HepG2 (cell line): ENCODE measurements at regions not wholly inside any gene's neighbourhood (a gene's known extent, or its start where the extent isn't known, plus 50 kb on each side); places are given as distances from the start of the nearest gene placed in this dataset.

ENCODE experiments used
- CAMTA2 ChIP-seq: sonication (generic); formaldehyde crosslinking; IDR thresholded peaks from 2 replicates; pipeline ENCODE4 v1.4.0; 2020; ENCODE audit warnings: mild to moderate bottlenecking, missing genetic modification reagents, borderline replicate concordance
- CBX5 ChIP-seq: sonication (generic); formaldehyde crosslinking; IDR thresholded peaks from 2 replicates; pipeline ENCODE4 v1.4.0; 2020; ENCODE audit warnings: missing genetic modification reagents, borderline replicate concordance
- KLF9 ChIP-seq: IDR thresholded peaks from 2 replicates; pipeline ENCODE4 v1.6.1; 2016; ENCODE audit warnings: low read depth
- NR2F6 ChIP-seq, 2 experiments: IDR thresholded peaks; 2 replicates each; pipeline ENCODE4 v1.6.1; 2016; ENCODE audit warnings: antibody characterized with exemption in 1 of 2, mild to moderate bottlenecking in 1 of 2
- PPARG ChIP-seq: conservative IDR thresholded peaks from 2 replicates; pipeline ENCODE4 v1.6.1; 2016; ENCODE audit warnings: missing biosample characterization, missing genetic modification reagents
- RBAK ChIP-seq: sonication (generic); formaldehyde crosslinking; IDR thresholded peaks from 2 replicates; pipeline ENCODE4 v1.5.1; 2020; ENCODE audit warnings: mild to moderate bottlenecking, missing genetic modification reagents
- SMARCE1 ChIP-seq: fragments of 450-650 bp; IDR thresholded peaks from 2 replicates; pipeline ENCODE4 v1.6.1; 2017; ENCODE audit warnings: borderline replicate concordance
- ZBTB1 ChIP-seq: sonication (generic); formaldehyde crosslinking; IDR thresholded peaks from 2 replicates; pipeline ENCODE4 v1.4.0; 2020; ENCODE audit warnings: missing genetic modification reagents, borderline replicate concordance
- ZFP1 ChIP-seq: IDR thresholded peaks from 2 replicates; pipeline ENCODE4 v1.6.1; 2016
- ZMYM2 ChIP-seq: sonication (generic); formaldehyde crosslinking; IDR thresholded peaks from 2 replicates; pipeline ENCODE4 v1.8.0; 2022; ENCODE audit warnings: mild to moderate bottlenecking, missing genetic modification reagents
- ZNF224 ChIP-seq: sonication (generic); formaldehyde crosslinking; IDR thresholded peaks from 2 replicates; pipeline ENCODE4 v1.5.0; 2020; ENCODE audit warnings: mild to moderate bottlenecking, missing genetic modification reagents
- ZNF232 ChIP-seq: sonication (generic); formaldehyde crosslinking; IDR thresholded peaks from 2 replicates; pipeline ENCODE4 v1.4.0; 2020; ENCODE audit warnings: missing genetic modification reagents, borderline replicate concordance
- ZNF264 ChIP-seq: sonication (generic); formaldehyde crosslinking; IDR thresholded peaks from 2 replicates; pipeline ENCODE4 v1.4.0; 2020; ENCODE audit warnings: missing genetic modification reagents
- ZNF510 ChIP-seq: sonication (generic); formaldehyde crosslinking; IDR thresholded peaks from 2 replicates; pipeline ENCODE4 v1.4.0; 2020; ENCODE audit warnings: low read depth, mild to moderate bottlenecking, missing genetic modification reagents
- ZNF552 ChIP-seq: sonication (generic); formaldehyde crosslinking; IDR thresholded peaks from 2 replicates; pipeline ENCODE4 v1.9.0; 2022; ENCODE audit warnings: missing genetic modification reagents, mild to moderate bottlenecking, borderline replicate concordance
- TF ChIP-seq, protein P1 (sequence below): sonication (generic); formaldehyde crosslinking; IDR thresholded peaks from 2 replicates; pipeline ENCODE4 v1.4.0; 2020; ENCODE audit warnings: missing genetic modification reagents, borderline replicate concordance
- TF ChIP-seq, protein P2 (sequence below): sonication (generic); formaldehyde crosslinking; IDR thresholded peaks from 2 replicates; pipeline ENCODE4 v1.4.0; 2020; ENCODE audit warnings: mild to moderate bottlenecking, low read depth, missing genetic modification reagents
- TF ChIP-seq, protein P3 (sequence below): sonication (generic); formaldehyde crosslinking; IDR thresholded peaks from 2 replicates; pipeline ENCODE4 v1.4.0; 2020; ENCODE audit warnings: missing genetic modification reagents, borderline replicate concordance
- TF ChIP-seq, protein P4 (sequence below): sonication (generic); formaldehyde crosslinking; IDR thresholded peaks from 2 replicates; pipeline ENCODE4 v1.4.0; 2020; ENCODE audit warnings: missing genetic modification reagents
- TF ChIP-seq, protein P5 (sequence below): sonication (generic); formaldehyde crosslinking; IDR thresholded peaks from 2 replicates; pipeline ENCODE4 v1.4.0; 2020; ENCODE audit warnings: missing genetic modification reagents

DNA sequence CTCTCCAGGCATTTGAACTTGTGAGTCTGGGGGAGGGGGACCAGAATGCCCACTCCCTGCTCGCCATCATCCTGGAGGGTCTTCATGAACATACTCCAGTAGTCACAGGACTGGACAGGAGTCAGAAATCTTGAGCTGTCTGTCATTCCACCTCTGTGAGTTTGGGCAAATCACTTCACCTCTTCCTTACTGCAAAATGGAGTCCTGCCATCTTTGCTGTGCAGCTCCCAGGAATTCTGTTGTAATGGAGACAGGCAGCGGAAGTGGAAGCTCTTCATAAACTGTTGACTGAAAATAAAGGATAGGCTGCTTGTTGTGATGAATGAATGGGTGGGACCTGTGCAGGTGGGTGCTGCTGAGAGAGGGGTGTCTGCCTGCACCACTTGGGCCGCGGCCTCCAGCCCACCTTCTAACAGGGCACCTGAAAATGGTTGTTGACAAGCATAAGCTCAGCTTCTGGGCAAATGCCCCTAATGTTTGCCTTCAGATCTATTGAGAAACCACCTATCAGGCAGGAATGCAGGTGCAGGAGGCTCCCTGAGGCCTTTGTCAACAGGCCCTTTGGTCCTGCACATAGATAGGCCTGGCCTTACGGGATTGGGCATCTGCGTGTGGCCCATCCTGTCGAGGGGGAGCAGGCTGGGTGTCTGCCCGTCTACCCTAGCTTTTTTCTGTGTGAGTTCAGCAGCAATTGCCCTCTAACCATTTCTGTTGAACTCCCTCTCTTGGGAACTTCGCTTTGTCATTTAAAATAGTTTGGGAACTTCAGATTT lies 321.0 kb downstream of the RPS6KC1 start (continued):
- TF ChIP-seq ZMYM2 (CRISPR knock-in tag) (peak; percentile 82), ZBTB1 (no peak), ZNF510 (CRISPR knock-in tag) (peak; percentile 89; the same call in 1 of the 2 replicates), NR2F6 (IDR thresholded peaks at IDR 0.05) (peak; percentile 88), NR2F6 (CRISPR knock-in tag; IDR thresholded peaks at IDR 0.05) (peak; percentile 95), CBX5 (CRISPR knock-in tag) (peak; percentile 97), ZNF232 (CRISPR knock-in tag) (peak; percentile 94; the same call in 1 of the 2 replicates), CAMTA2 (CRISPR knock-in tag) (no peak), ZNF552 (peak; percentile 90; the same call in 1 of the 2 replicates), ZNF224 (CRISPR knock-in tag) (peak; percentile 96), RBAK (no peak), KLF9 (CRISPR knock-in tag) (peak; percentile 87; the same call in 1 of the 2 replicates), ZNF264 (peak; percentile 92), SMARCE1 (no peak), ZFP1 (peak; percentile 90), PPARG (CRISPR knock-in tag) (peak; percentile 89)
- TF ChIP-seq, protein P1, sequence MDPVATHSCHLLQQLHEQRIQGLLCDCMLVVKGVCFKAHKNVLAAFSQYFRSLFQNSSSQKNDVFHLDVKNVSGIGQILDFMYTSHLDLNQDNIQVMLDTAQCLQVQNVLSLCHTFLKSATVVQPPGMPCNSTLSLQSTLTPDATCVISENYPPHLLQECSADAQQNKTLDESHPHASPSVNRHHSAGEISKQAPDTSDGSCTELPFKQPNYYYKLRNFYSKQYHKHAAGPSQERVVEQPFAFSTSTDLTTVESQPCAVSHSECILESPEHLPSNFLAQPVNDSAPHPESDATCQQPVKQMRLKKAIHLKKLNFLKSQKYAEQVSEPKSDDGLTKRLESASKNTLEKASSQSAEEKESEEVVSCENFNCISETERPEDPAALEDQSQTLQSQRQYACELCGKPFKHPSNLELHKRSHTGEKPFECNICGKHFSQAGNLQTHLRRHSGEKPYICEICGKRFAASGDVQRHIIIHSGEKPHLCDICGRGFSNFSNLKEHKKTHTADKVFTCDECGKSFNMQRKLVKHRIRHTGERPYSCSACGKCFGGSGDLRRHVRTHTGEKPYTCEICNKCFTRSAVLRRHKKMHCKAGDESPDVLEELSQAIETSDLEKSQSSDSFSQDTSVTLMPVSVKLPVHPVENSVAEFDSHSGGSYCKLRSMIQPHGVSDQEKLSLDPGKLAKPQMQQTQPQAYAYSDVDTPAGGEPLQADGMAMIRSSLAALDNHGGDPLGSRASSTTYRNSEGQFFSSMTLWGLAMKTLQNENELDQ (CRISPR knock-in tag), result no peak
- TF ChIP-seq, protein P2, sequence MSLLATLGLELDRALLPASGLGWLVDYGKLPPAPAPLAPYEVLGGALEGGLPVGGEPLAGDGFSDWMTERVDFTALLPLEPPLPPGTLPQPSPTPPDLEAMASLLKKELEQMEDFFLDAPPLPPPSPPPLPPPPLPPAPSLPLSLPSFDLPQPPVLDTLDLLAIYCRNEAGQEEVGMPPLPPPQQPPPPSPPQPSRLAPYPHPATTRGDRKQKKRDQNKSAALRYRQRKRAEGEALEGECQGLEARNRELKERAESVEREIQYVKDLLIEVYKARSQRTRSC (CRISPR knock-in tag), result no peak
- TF ChIP-seq, protein P3, sequence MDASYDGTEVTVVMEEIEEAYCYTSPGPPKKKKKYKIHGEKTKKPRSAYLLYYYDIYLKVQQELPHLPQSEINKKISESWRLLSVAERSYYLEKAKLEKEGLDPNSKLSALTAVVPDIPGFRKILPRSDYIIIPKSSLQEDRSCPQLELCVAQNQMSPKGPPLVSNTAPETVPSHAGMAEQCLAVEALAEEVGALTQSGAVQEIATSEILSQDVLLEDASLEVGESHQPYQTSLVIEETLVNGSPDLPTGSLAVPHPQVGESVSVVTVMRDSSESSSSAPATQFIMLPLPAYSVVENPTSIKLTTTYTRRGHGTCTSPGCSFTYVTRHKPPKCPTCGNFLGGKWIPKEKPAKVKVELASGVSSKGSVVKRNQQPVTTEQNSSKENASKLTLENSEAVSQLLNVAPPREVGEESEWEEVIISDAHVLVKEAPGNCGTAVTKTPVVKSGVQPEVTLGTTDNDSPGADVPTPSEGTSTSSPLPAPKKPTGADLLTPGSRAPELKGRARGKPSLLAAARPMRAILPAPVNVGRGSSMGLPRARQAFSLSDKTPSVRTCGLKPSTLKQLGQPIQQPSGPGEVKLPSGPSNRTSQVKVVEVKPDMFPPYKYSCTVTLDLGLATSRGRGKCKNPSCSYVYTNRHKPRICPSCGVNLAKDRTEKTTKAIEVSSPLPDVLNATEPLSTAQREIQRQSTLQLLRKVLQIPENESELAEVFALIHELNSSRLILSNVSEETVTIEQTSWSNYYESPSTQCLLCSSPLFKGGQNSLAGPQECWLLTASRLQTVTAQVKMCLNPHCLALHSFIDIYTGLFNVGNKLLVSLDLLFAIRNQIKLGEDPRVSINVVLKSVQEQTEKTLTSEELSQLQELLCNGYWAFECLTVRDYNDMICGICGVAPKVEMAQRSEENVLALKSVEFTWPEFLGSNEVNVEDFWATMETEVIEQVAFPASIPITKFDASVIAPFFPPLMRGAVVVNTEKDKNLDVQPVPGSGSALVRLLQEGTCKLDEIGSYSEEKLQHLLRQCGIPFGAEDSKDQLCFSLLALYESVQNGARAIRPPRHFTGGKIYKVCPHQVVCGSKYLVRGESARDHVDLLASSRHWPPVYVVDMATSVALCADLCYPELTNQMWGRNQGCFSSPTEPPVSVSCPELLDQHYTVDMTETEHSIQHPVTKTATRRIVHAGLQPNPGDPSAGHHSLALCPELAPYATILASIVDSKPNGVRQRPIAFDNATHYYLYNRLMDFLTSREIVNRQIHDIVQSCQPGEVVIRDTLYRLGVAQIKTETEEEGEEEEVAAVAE (CRISPR knock-in tag), result peak; percentile 86; the same call in 1 of the 2 replicates
- TF ChIP-seq, protein P4, sequence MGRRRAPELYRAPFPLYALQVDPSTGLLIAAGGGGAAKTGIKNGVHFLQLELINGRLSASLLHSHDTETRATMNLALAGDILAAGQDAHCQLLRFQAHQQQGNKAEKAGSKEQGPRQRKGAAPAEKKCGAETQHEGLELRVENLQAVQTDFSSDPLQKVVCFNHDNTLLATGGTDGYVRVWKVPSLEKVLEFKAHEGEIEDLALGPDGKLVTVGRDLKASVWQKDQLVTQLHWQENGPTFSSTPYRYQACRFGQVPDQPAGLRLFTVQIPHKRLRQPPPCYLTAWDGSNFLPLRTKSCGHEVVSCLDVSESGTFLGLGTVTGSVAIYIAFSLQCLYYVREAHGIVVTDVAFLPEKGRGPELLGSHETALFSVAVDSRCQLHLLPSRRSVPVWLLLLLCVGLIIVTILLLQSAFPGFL (CRISPR knock-in tag), result no peak
- TF ChIP-seq, protein P5, sequence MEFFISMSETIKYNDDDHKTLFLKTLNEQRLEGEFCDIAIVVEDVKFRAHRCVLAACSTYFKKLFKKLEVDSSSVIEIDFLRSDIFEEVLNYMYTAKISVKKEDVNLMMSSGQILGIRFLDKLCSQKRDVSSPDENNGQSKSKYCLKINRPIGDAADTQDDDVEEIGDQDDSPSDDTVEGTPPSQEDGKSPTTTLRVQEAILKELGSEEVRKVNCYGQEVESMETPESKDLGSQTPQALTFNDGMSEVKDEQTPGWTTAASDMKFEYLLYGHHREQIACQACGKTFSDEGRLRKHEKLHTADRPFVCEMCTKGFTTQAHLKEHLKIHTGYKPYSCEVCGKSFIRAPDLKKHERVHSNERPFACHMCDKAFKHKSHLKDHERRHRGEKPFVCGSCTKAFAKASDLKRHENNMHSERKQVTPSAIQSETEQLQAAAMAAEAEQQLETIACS (CRISPR knock-in tag), result no peak
